SH-SY5Y (cell line): ENCODE measurements at regions not wholly inside any gene's neighbourhood (a gene's known extent, or its start where the extent isn't known, plus 50 kb on each side); places are given as distances from the start of the nearest gene placed in this dataset.

Experiments used
- GATA2 ChIP-seq: IDR thresholded peaks from 2 replicates; pipeline ENCODE4 v1.6.1; 2011; ENCODE audit warnings: mild to moderate bottlenecking, low read depth, low read length
- GATA3 ChIP-seq: IDR thresholded peaks from 2 replicates; pipeline ENCODE4 v1.6.1; 2011; ENCODE audit warnings: low read depth, mild to moderate bottlenecking, low read length, moderate library complexity

DNA sequence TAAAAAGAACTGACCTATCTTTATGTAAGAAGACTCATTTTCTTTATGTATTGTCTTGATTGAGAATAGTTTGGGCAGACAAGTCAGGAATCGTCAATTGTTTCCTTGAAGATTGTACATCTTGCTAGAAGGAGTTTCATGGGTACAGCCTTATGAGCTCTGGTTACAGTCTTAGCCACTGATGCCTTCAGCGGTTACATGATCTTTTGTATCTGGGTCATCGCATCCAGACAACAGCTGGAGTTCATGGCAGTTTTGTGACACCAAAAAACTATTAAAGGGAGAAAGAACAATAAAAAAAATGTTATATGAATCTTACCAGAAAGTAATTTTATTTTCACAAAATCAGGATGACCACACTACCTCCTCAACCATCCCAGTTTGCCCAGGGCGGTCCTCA, 520.5 kb upstream of the CDH7 start:
- TF ChIP-seq GATA3, result no peak
- no peak for TF ChIP-seq GATA2

DNA sequence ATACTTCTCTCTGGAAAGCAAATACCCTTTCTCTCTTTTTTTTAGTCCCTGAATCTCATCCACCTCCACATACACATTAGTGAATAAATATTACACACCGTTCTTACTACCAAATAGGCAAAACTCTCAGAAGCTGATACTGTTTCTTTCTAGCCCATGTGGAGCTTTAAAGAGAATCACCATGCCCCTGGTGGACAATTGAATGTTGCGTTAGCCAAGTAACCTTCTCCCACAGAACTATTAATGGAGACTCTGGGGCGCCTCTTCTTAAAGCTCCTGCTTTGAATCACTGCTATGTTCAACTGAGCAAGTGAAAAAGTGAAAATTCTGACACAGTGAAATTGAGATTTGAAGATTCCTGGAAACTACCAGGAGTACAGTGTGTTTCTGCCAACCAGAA, 522.8 kb upstream of the CDH7 start:
- TF ChIP-seq GATA3 (no peak), GATA2 (no peak)

DNA sequence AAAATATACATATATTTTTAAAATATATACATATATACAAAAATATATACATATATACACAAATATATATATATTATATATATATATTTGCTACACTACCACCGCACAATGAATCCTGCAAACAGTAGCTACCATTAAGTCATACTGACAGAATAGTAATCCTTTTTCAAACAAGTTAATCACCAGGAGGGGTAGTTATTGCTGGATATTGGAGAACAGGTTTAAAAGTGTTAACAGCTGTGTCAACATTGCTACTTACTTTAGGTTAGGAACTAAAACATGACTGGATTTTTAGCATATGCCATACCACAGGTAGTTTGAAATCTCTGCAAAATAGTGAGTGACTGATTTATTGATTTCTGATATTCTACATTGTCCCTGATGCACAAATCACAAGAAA, 529.1 kb upstream of the CDH7 start:
- TF ChIP-seq GATA2 (no peak), GATA3 (no peak)

GRCh38 chr18:65221115-65221514, 529.7 kb upstream of the CDH7 start:
- TF ChIP-seq GATA3 (no peak), GATA2 (no peak)

DNA sequence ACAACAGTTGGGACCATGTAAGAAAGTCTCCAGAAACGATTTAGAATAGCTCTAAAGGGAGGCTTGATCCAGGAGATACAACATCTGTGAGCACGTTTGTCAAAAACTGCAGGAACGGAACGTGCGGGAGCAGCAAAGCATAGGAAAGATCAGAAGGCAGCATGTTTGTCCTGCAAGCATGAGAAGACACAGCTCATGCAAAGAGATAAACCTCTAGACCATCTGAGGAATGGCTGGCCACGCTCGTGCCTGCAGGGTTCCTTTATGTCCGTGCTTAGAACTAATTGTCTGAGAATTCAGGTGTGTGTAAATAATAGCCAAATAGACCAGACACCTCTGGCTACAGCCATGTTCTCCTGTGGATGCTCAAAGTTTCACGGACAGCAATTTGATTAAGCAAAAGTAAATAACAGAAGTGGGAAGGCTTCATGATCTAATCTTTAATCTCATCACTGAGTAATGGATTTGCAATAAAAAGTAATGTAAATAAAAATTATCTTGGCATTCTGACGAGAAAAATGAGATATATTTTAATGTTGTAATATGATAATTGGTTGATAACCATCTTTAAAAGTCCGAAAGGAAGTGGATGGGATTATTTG, 534.8 kb upstream of the CDH7 start:
- peak; percentile 90 for TF ChIP-seq GATA3
- TF ChIP-seq GATA2, result peak; percentile 54

GRCh38 chr18:65214456-65214855, 536.4 kb upstream of the CDH7 start:
- no peak for TF ChIP-seq GATA2
- no peak for TF ChIP-seq GATA3

- TF ChIP-seq GATA3, result no peak
- no peak for TF ChIP-seq GATA2
Measured at GRCh38 chr18:65206551-65207260, 544.1 kb upstream of the CDH7 start.

DNA sequence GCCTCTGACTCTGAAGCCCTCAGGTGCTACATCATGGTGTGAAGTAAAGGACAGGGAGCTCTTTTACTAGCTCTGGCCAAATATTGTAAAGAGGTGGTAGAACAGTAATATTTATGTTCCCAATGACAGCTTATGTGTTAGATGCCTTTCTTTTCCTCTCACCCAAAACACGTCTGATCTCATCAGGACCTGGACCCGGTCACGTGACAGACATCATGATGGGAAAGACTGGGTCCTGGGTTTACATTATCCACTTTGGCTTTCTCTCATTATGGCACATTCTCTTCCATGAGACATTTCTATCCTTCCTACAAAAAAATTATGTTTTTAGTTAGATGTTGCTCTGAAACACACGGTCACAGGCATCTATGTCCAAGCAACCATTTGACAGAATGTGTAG, 548.7 kb upstream of the CDH7 start:
- TF ChIP-seq GATA2 (no peak), GATA3 (no peak)

GRCh38 chr18:65175681-65176080, 575.1 kb upstream of the CDH7 start:
- TF ChIP-seq GATA3, result no peak

GRCh38 chr18:65146482-65147021, 604.3 kb upstream of the CDH7 start:
- TF ChIP-seq GATA2, result no peak
- no peak for TF ChIP-seq GATA3

- TF ChIP-seq GATA3 (no peak), GATA2 (no peak)
Measured at GRCh38 chr18:65145312-65145711, 605.5 kb upstream of the CDH7 start.

DNA sequence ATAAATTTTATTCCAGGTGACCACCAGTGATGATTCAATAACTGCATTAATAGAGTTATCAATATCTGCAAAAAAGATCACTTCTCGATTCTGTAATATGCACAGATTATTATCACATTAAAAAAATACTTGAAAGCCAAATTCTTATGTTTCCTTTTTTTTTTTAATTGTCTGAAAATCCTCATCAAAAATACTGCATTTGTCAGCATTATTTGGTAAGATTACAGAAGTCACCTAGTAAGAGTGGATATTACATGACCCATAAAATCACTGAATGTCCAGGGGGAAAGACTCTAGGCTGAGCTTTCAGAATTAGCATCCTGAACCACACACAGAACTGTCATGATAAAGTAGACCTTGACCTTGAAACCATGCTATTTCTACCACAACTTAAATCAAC, 617.2 kb upstream of the CDH7 start:
- TF ChIP-seq GATA2, result no peak
- no peak for TF ChIP-seq GATA3

- TF ChIP-seq GATA2 (no peak), GATA3 (no peak)
Measured at GRCh38 chr18:65124633-65125032, 626.2 kb upstream of the CDH7 start.

DNA sequence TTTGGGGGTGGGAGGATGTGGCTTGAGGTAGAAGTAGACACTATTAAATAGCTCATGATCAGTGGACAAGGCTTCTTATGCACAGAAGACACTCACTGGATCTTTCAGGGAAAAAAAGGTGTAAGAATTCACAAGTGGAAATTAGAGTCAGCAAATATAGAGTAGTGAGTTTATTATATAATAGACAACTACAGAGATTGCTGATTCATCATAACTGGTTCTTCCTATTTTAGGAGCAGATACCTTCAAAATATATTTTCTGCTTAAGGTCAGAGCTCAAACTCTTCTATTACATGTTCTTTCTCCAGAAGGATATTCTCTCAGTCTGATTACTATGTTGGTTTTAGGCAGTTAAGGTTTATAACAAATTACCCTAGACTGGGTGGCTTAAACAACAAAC, 646.9 kb upstream of the CDH7 start:
- TF ChIP-seq GATA2 (no peak), GATA3 (no peak)

- TF ChIP-seq GATA3 (no peak), GATA2 (no peak)
Measured at GRCh38 chr18:65093346-65093745, 657.5 kb upstream of the CDH7 start.

- TF ChIP-seq GATA3 (no peak), GATA2 (no peak)
Measured at GRCh38 chr18:65091744-65092329, 659.0 kb upstream of the CDH7 start.
